ENCODE measurements at regions not wholly inside any gene's neighbourhood (a gene's known extent, or its start where the extent isn't known, plus 50 kb on each side); places are given as distances from the start of the nearest gene placed in this dataset.

- no peaks in the 10 kb centered on the region for H3K27me3 ChIP-seq
- H3K4me3 ChIP-seq (ENCODE audit: low read depth in 1 of 2, low read length in 1 of 2), result no peak overlapping the region
- H3K27ac ChIP-seq, result no peak overlapping the region
- no peaks in the 10 kb centered on the region for H3K9me3 ChIP-seq
- no peaks in the 10 kb centered on the region for H3K36me3 ChIP-seq
- H3K4me1 ChIP-seq (ENCODE audit: control insufficient read depth in 1 of 2, insufficient read depth in 1 of 2, low read depth in 1 of 2, low read length in 1 of 2), result no peaks in the 10 kb centered on the region
- TF ChIP-seq CTCF (IDR thresholded peaks at IDR 0.05), result no peak
Measured at GRCh38 chr5:106140101-106140500, 1530.6 kb downstream of the EFNA5 start.

DNA sequence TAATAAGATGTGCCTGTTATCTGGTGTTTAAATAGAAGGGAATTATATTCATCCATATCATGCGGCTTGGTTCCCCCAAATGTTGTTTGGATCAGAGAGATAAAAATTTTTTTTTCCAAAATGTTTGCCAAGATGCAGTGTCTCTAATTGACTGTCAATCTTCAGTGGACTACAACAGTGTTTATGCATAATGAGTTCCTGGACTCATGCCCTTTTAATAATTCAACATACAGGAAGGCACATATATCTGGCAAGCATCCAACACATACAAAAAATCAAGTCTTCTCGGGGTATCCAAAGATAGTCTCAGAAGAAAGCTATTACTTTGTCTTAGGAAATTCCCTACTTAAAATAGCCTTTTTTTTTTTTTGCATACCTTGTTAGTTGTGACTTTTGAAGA lies 1534.7 kb downstream of the EFNA5 start:
- Histone ChIP-seq H3K4me1 (ENCODE audit: control insufficient read depth in 1 of 2, insufficient read depth in 1 of 2, low read depth in 1 of 2, low read length in 1 of 2) (no peaks in the 10 kb centered on the region), H3K27me3 (no peaks in the 10 kb centered on the region), H3K4me3 (ENCODE audit: low read depth in 1 of 2, low read length in 1 of 2) (no peak overlapping the region), H3K36me3 (no peaks in the 10 kb centered on the region), H3K27ac (no peak overlapping the region), H3K9me3 (no peaks in the 10 kb centered on the region)
- TF ChIP-seq CTCF (IDR thresholded peaks at IDR 0.05), result no peak

DNA sequence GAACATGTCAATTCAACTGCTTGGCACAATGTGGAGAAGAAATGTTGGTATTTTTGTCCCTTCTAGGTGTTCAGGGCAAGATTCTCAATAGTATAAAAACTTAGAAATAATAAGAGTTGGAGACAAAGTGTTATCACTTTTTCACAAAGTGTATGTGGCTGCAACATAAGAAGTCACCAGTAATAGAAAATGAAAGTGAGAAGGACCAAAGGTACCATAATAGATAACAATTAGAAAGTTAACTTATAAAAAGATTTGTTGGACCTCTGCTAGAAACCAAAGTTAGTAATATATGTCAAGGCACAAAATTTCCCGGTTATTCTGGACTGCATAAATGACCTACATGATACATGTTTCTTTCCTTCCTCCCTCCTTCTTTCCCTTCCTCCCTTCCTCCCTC lies 1535.3 kb downstream of the EFNA5 start:
- Histone ChIP-seq H3K27me3 (no peaks in the 10 kb centered on the region), H3K4me3 (ENCODE audit: low read depth in 1 of 2, low read length in 1 of 2) (no peak overlapping the region), H3K4me1 (ENCODE audit: control insufficient read depth in 1 of 2, insufficient read depth in 1 of 2, low read depth in 1 of 2, low read length in 1 of 2) (no peaks in the 10 kb centered on the region), H3K9me3 (no peaks in the 10 kb centered on the region), H3K27ac (no peak overlapping the region), H3K36me3 (no peaks in the 10 kb centered on the region)
- TF ChIP-seq CTCF (IDR thresholded peaks at IDR 0.05), result no peak

DNA sequence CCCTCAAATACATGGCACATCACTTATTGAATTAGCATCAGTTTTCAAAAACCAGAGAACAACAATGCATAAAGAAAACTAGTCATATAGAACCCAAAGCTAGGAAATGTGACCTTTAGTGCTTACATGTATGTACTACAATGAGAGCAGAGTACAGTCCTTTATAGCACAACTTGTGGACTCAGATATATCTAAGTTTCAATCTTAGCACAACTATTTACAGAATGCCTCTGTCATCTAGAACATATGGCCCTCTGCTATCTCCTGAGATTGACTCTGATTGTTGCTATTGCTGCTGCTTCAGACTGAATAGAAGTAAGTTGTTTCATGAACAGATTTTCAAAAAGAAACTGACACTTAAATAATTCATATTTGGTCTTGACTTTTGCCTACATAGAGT lies 1536.2 kb downstream of the EFNA5 start:
- H3K27ac ChIP-seq, result no peak overlapping the region
- no peak for TF ChIP-seq CTCF (IDR thresholded peaks at IDR 0.05)
- no peaks in the 10 kb centered on the region for H3K9me3 ChIP-seq
- no peaks in the 10 kb centered on the region for H3K36me3 ChIP-seq
- H3K27me3 ChIP-seq, result no peaks in the 10 kb centered on the region
- H3K4me1 ChIP-seq (ENCODE audit: control insufficient read depth in 1 of 2, insufficient read depth in 1 of 2, low read depth in 1 of 2, low read length in 1 of 2), result no peaks in the 10 kb centered on the region
- H3K4me3 ChIP-seq (ENCODE audit: low read depth in 1 of 2, low read length in 1 of 2), result no peak overlapping the region

- TF ChIP-seq CTCF (IDR thresholded peaks at IDR 0.05), result no peak
- no peak overlapping the region for H3K27ac ChIP-seq
- no peaks in the 10 kb centered on the region for H3K27me3 ChIP-seq
- no peaks in the 10 kb centered on the region for H3K9me3 ChIP-seq
- H3K4me3 ChIP-seq (ENCODE audit: low read depth in 1 of 2, low read length in 1 of 2), result no peak overlapping the region
- no peaks in the 10 kb centered on the region for H3K4me1 ChIP-seq (ENCODE audit: control insufficient read depth in 1 of 2, insufficient read depth in 1 of 2, low read depth in 1 of 2, low read length in 1 of 2)
- no peaks in the 10 kb centered on the region for H3K36me3 ChIP-seq
Measured at GRCh38 chr5:106127985-106128384, 1542.8 kb downstream of the EFNA5 start.

DNA sequence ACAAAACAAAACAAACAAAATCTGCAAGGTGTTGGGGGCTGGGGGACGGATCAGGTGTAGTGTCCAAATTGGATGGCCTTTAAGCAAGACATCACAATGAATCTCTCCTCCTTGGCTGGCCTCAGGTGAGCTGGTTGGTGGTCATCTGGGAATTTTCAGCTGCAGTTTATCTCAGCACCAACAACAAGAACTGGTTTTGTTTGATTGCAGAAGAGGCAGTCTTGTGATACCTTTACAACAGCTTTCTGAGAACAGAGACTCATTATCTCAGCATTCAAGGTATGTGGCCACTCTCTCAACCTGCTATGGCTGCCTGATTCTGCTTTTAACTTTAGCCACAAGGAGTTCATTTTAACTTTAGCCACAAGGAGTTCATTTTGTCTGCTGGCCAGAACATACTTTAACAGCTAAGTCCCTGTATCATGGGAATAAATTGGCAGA lies 1543.4 kb downstream of the EFNA5 start:
- Histone ChIP-seq H3K4me1 (ENCODE audit: control insufficient read depth in 1 of 2, insufficient read depth in 1 of 2, low read depth in 1 of 2, low read length in 1 of 2) (no peaks in the 10 kb centered on the region), H3K27me3 (no peaks in the 10 kb centered on the region), H3K27ac (no peak overlapping the region), H3K9me3 (no peaks in the 10 kb centered on the region), H3K4me3 (ENCODE audit: low read depth in 1 of 2, low read length in 1 of 2) (no peak overlapping the region), H3K36me3 (no peaks in the 10 kb centered on the region)
- no peak for TF ChIP-seq CTCF (IDR thresholded peaks at IDR 0.05)

Measured in neutrophil (primary cell).